ENCODE measurements at regions not wholly inside any gene's neighbourhood (a gene's known extent, or its start where the extent isn't known, plus 50 kb on each side); places are given as distances from the start of the nearest gene placed in this dataset.

- intact Hi-C loops (cut with micrococcal nuclease; ENCODE audit: unreplicated experiment) (no loop called here), in situ Hi-C loops (cut with HindIII; ENCODE audit: low pct_unique_long_range_greater_than_20kb, low sequenced_read_pairs) (no loop called here)
- CTCF ChIA-PET = no interaction called here
- no TSS peak for BruUV-seq (replicated peaks)
- Histone ChIP-seq H3K4me3 (ENCODE audit: low read depth in 2 of 2, low read length in 2 of 2) (no peak overlapping the region), H3K27ac (ENCODE audit: low read length) (no peak overlapping the region), H3K27me3 (ENCODE audit: control insufficient read depth, insufficient read depth, low read length) (no peaks in the 10 kb centered on the region), H3K4me1 (ENCODE audit: control insufficient read depth, insufficient read depth, low read length) (no peaks in the 10 kb centered on the region), H3K9me3 (ENCODE audit: control insufficient read depth, insufficient read depth, low read depth, low read length) (no peaks in the 10 kb centered on the region), H3K36me3 (ENCODE audit: control insufficient read depth, insufficient read depth, low read length) (no peaks in the 10 kb centered on the region)
- ATAC-seq (no peak), DNase-seq (ENCODE audit: low read depth, low spot score) (no peak)
- TF ChIP-seq POLR2AphosphoS5 (IDR thresholded peaks at IDR 0.05; ENCODE audit: low read depth, low read length) (no peak), CTCF (IDR thresholded peaks at IDR 0.05) (no peak), TCF7L2 (IDR thresholded peaks at IDR 0.05; ENCODE audit: low read depth, low read length) (no peak), SIN3A (IDR thresholded peaks at IDR 0.05; ENCODE audit: borderline replicate concordance, insufficient read depth, low read depth, low read length) (no peak), REST (IDR thresholded peaks at IDR 0.05; ENCODE audit: insufficient read depth in 1 of 2, low read depth in 2 of 2, low read length in 1 of 2) (no peak)
- POLR2A ChIA-PET = no interaction called here
Measured at GRCh38 chr18:61001138-61001537, 332.1 kb upstream of the CDH20 start.

GRCh38 chr18:61006687-61007224 is 326.5 kb upstream of the CDH20 start:
- Histone ChIP-seq H3K27me3 (ENCODE audit: control insufficient read depth, insufficient read depth, low read length) (no peaks in the 10 kb centered on the region), H3K27ac (ENCODE audit: low read length) (no peak overlapping the region), H3K9me3 (ENCODE audit: control insufficient read depth, insufficient read depth, low read depth, low read length) (no peaks in the 10 kb centered on the region), H3K4me3 (ENCODE audit: low read depth in 2 of 2, low read length in 2 of 2) (no peak overlapping the region), H3K36me3 (ENCODE audit: control insufficient read depth, insufficient read depth, low read length) (no peaks in the 10 kb centered on the region), H3K4me1 (ENCODE audit: control insufficient read depth, insufficient read depth, low read length) (no peaks in the 10 kb centered on the region)
- in situ Hi-C loops (cut with HindIII; ENCODE audit: low pct_unique_long_range_greater_than_20kb, low sequenced_read_pairs) (no loop called here), intact Hi-C loops (cut with micrococcal nuclease; ENCODE audit: unreplicated experiment) (no loop called here)
- no peak for ATAC-seq
- DNase-seq (ENCODE audit: low read depth, low spot score) = no peak
- ChIA-PET CTCF (no interaction called here), POLR2A (no interaction called here)
- TF ChIP-seq REST (IDR thresholded peaks at IDR 0.05; ENCODE audit: insufficient read depth in 1 of 2, low read depth in 2 of 2, low read length in 1 of 2) (no peak), POLR2AphosphoS5 (IDR thresholded peaks at IDR 0.05; ENCODE audit: low read depth, low read length) (no peak), CTCF (IDR thresholded peaks at IDR 0.05) (no peak), TCF7L2 (IDR thresholded peaks at IDR 0.05; ENCODE audit: low read depth, low read length) (no peak), SIN3A (IDR thresholded peaks at IDR 0.05; ENCODE audit: borderline replicate concordance, insufficient read depth, low read depth, low read length) (no peak)
- BruUV-seq (replicated peaks) = no TSS peak
